Lung (tissue), 11 donors: ENCODE measurements at regions not wholly inside any gene's neighbourhood (a gene's known extent, or its start where the extent isn't known, plus 50 kb on each side); places are given as distances from the start of the nearest gene placed in this dataset.

Experiments
- ATAC-seq: fragments of 200-7000 bp; cut with Tn5 transposase; one replicate; pipeline ENCODE4 v1.9.1; 2020; ENCODE audit warnings: moderate number of reproducible peaks; ENCODE audit not compliant: insufficient read depth, low FRiP score
- DNase-seq, 3 donors: peaks; one replicate each; pipeline ENCODE4 v3.0.0-alpha.2; 2013 to 2017
- H3K27ac ChIP-seq, 2 donors: one replicate each; pipeline ENCODE4 v1.5.1; 2013; ENCODE audit warnings: mild to moderate bottlenecking in 2 of 2, moderate library complexity in 2 of 2, control low read depth in 1 of 2, inconsistent platforms in 1 of 2, low read depth in 1 of 2, low read length in 1 of 2
- H3K27me3 ChIP-seq, 3 donors: one replicate each; pipeline ENCODE4 v1.5.1; 2013; ENCODE audit warnings: low read length in 2 of 3; ENCODE audit not compliant: control insufficient read depth in 3 of 3, insufficient read depth in 3 of 3
- H3K36me3 ChIP-seq, 4 donors: one replicate each; pipeline ENCODE4 v1.5.1; 2013; ENCODE audit warnings: low read length in 4 of 4, mild to moderate bottlenecking in 1 of 4, moderate library complexity in 1 of 4; ENCODE audit not compliant: control insufficient read depth in 4 of 4, insufficient read depth in 4 of 4
- H3K4me1 ChIP-seq, 5 donors: one replicate each; pipeline ENCODE4 v1.5.1; 2013; ENCODE audit warnings: low read length in 5 of 5, mild to moderate bottlenecking in 2 of 5, moderate library complexity in 1 of 5; ENCODE audit not compliant: control insufficient read depth in 5 of 5, insufficient read depth in 5 of 5
- H3K4me3 ChIP-seq: one replicate; pipeline ENCODE4 v1.5.1; 2013; ENCODE audit warnings: mild to moderate bottlenecking, control low read depth, moderate library complexity
- H3K9ac ChIP-seq, 2 donors: one replicate each; pipeline ENCODE4 v1.5.1; 2013; ENCODE audit warnings: low read length in 2 of 2, control low read depth in 1 of 2; ENCODE audit not compliant: insufficient read depth in 1 of 2
- H3K9me3 ChIP-seq, 4 donors: one replicate each; pipeline ENCODE4 v1.5.1; 2013; ENCODE audit warnings: low read length in 3 of 4, mild to moderate bottlenecking in 1 of 4, moderate library complexity in 1 of 4; ENCODE audit not compliant: control insufficient read depth in 4 of 4, insufficient read depth in 3 of 4
- WGBS, 2 donors: extraction: QIAGEN DNeasy Blood & Tissue Kit; methylation state at CpG; one replicate each; pipeline ENCODE4 v1.1.7; 2013; 5-methylcytosine and 5-hydroxymethylcytosine counted together
- TF ChIP-seq, protein P1 (sequence below): IDR thresholded peaks from 2 replicates; pipeline ENCODE4 v1.5.1; 2012; ENCODE audit warnings: mild to moderate bottlenecking; ENCODE audit errors: control extremely low read depth, extremely low read depth
- donor health status: control.
- donor health status: control.
- donor health status: Bipolar disorder and iron deficiency.
- donor health status: healthy.
- donor health status: DM: yes; HTN: yes; CAD: no.

DNA sequence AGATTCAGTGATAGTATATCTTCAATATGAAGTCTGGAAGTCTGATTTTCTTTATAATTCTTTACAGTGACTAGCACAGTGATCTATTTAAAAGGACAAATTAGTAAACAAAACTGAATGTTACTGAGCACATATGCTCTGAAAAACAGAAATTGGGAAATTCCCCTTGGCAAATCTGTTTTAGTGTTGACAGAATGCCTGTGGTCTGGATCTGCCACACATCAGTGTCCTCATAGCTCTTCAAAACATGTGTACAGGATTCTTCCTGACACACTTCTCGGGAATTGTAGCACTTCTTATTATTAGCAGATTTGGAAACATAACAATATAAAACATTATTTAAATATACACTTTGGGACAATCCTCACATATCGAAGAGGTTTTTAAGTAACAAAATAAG is 354.3 kb downstream of the COL12A1 start:
- TF ChIP-seq, protein P1, sequence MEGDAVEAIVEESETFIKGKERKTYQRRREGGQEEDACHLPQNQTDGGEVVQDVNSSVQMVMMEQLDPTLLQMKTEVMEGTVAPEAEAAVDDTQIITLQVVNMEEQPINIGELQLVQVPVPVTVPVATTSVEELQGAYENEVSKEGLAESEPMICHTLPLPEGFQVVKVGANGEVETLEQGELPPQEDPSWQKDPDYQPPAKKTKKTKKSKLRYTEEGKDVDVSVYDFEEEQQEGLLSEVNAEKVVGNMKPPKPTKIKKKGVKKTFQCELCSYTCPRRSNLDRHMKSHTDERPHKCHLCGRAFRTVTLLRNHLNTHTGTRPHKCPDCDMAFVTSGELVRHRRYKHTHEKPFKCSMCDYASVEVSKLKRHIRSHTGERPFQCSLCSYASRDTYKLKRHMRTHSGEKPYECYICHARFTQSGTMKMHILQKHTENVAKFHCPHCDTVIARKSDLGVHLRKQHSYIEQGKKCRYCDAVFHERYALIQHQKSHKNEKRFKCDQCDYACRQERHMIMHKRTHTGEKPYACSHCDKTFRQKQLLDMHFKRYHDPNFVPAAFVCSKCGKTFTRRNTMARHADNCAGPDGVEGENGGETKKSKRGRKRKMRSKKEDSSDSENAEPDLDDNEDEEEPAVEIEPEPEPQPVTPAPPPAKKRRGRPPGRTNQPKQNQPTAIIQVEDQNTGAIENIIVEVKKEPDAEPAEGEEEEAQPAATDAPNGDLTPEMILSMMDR = no peak
- Histone ChIP-seq H3K27me3 (no peaks in the 10 kb centered on the region), H3K4me3 (no peak overlapping the region), H3K9ac (no peak overlapping the region), H3K9me3 (peaks cover 0 to 2% (median 0%) of the 10 kb centered on the region in 4 donors), H3K4me1 (no peaks in the 10 kb centered on the region), H3K27ac (no peak overlapping the region), H3K36me3 (no peaks in the 10 kb centered on the region)
- no peak for ATAC-seq
- peak in 1 of 3 donors; percentile 16 for DNase-seq
- 48 to 87% methylated on average over 2 of the region's 2 CpGs for WGBS, 2 donors

DNA sequence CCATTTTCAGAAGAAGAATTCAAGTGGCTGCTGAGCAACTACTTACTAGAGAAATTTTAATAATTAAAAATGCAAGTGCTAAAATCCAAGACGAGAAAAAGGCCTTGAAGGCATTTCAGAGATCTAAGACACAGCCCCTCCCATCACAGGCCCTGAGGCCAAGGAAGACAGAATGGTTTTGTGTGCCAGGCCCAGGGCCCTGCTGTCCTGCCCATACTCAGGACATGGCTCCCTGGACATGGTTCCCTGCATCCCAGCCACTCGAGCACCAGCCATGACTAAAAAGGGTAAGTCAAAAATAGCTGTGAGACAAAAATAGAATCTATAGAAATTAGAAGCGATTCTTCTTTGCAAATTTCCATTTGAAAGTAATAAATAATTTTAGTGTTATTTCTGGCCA is 364.9 kb downstream of the COL12A1 start:
- TF ChIP-seq, protein P1 = no peak
- no peak overlapping the region for H3K27ac ChIP-seq
- H3K9ac ChIP-seq = no peak overlapping the region
- DNase-seq = no peak
- no peaks in the 10 kb centered on the region for H3K27me3 ChIP-seq
- no peaks in the 10 kb centered on the region for H3K4me1 ChIP-seq
- H3K36me3 ChIP-seq = no peaks in the 10 kb centered on the region
- H3K9me3 ChIP-seq = peaks cover 0 to 2% (median 0%) of the 10 kb centered on the region in 4 donors
- no peak for ATAC-seq
- 90% methylated on average over 3 of the region's 3 CpGs for WGBS, 2 donors
- no peak overlapping the region for H3K4me3 ChIP-seq

DNA sequence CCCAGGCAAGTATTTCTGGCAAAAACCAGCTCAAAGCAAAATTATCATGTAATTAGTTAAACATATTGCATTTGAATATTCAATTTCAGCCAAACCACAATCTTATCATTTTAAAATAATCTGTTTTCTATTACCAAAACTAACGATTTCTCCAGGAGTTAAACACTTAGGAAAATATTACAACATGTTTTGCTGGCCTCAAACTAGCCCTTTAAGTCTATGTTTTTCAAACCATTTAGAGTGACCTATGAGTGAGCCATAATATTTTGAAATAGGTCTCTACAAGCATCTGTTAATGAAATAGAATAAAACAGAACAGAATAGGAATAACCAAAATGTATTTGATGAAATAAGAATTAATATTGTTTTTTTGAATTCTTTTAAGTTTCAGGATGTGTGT is 370.9 kb downstream of the COL12A1 start:
- 50 to 81% methylated on average over 1 of the region's 1 CpG for WGBS, 2 donors
- H3K27ac ChIP-seq = no peak overlapping the region
- peaks cover 0 to under 1% (median 0%) of the 10 kb centered on the region in 4 donors for H3K9me3 ChIP-seq
- no peaks in the 10 kb centered on the region for H3K4me1 ChIP-seq
- H3K27me3 ChIP-seq = no peaks in the 10 kb centered on the region
- ATAC-seq (no peak), DNase-seq (no peak)
- no peaks in the 10 kb centered on the region for H3K36me3 ChIP-seq
- no peak overlapping the region for H3K9ac ChIP-seq
- H3K4me3 ChIP-seq = no peak overlapping the region
- TF ChIP-seq, protein P1 = no peak

DNA sequence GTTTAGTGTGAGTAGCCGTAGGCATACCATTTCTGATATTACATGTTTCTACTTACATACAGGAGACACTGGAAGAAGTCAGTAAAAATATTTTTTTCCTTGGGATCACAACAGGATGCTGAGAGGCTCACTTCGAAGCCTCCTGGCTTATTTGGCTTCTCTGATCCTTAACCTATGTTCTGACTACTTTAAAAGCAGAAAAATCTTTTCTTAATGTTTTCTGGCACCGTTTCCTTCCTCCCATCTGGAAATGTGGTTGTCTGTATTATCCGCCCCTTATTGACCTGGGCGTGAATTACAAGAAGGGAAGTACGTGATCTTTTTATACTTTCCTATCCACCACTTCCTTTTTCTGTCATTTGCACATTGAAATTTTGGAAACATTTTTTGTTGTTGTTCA is 379.6 kb downstream of the COL12A1 start:
- Histone ChIP-seq H3K4me1 (peaks cover 0 to 5% (median 0%) of the 10 kb centered on the region in 5 donors), H3K36me3 (no peaks in the 10 kb centered on the region), H3K27me3 (no peaks in the 10 kb centered on the region), H3K4me3 (no peak overlapping the region), H3K9me3 (no peaks in the 10 kb centered on the region), H3K27ac (no peak overlapping the region), H3K9ac (no peak overlapping the region)
- WGBS, 2 donors = 21 to 44% methylated on average over 6 of the region's 6 CpGs
- TF ChIP-seq, protein P1 = no peak
- ATAC-seq = no peak
- peak in 2 of 3 donors; percentile 3 to 14 for DNase-seq
